GM19463 (cell line): ENCODE measurements at regions not wholly inside any gene's neighbourhood (a gene's known extent, or its start where the extent isn't known, plus 50 kb on each side); places are given as distances from the start of the nearest gene placed in this dataset.
"Not testable (repeated sequence)": the region's sequence is repeated elsewhere in the genome, so short reads cannot be mapped to it uniquely, and the experiment has no call there.

Experiments
- ATAC-seq: cut with Tn5 transposase; IDR thresholded peaks from one replicate; pipeline ENCODE4 v1.9.1; 2021; ENCODE audit warnings: mild to moderate bottlenecking, moderate library complexity; ENCODE audit not compliant: unreplicated experiment

GRCh38 chr13:61144301-61144700 is 271.3 kb downstream of the PCDH20 start:
- no peak for ATAC-seq

GRCh38 chr13:61142506-61142905 is 273.1 kb downstream of the PCDH20 start:
- no peak for ATAC-seq

GRCh38 chr13:61138857-61139256 is 276.8 kb downstream of the PCDH20 start:
- ATAC-seq: no peak

GRCh38 chr13:61136515-61136914 is 279.1 kb downstream of the PCDH20 start:
- ATAC-seq: no peak

- no peak for ATAC-seq
Observed at GRCh38 chr13:61136093-61136492, 279.6 kb downstream of the PCDH20 start.

DNA sequence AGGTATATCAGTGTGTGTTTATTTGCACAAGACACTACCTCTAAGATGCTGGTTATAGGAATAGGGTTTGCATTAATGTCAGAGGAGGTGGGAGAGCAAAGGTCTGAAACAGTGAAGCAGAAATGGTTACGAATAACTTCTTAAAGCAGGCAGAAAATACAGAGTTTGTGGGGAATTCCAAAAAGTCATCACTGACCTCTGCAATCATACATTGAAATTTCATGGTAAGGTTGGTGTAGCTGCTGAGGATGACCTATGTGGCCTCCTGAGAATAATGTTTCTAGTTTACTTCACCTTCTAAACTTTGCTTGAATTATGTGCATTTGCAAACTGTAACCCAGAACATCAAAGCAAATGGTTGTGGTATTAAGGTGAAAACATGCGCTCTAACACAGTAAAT is 280.1 kb downstream of the PCDH20 start:
- ATAC-seq: no peak

DNA sequence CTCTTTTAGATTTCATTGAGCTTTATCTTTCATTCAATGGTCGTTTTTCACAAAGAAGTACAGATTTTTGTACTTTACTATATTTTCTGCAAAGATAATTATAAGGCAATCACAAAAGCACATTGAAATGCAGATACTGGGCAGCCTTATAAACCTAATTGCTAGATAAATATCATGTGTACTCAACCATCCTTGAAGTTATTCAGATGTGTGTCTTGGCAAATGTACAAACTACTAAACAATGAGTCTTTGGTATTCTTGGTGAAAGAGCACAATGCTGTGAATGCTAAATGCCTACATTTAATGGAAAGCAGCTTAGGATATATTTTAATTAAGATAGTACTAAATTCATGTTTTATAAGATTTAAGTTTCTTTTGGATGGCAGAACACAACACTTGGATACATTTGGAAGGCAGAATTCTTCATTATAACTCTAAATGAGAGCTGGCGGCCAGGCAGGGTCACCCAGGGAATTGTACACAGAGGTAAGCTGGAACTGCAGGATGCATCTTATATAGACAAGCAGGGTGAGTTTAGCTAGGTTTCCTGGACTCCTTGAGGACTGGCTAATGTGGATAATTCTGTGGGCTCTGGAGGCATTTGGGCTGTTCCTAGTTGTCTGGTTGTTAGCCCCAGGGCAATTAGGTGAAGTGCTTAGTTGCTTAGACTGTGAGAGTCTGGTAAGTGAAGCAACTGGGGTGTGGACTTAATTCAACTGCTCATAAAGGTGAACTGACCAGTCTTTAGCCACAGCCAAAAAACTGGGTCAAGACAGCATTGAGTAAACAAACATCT is 286.6 kb downstream of the PCDH20 start:
- ATAC-seq: no peak

DNA sequence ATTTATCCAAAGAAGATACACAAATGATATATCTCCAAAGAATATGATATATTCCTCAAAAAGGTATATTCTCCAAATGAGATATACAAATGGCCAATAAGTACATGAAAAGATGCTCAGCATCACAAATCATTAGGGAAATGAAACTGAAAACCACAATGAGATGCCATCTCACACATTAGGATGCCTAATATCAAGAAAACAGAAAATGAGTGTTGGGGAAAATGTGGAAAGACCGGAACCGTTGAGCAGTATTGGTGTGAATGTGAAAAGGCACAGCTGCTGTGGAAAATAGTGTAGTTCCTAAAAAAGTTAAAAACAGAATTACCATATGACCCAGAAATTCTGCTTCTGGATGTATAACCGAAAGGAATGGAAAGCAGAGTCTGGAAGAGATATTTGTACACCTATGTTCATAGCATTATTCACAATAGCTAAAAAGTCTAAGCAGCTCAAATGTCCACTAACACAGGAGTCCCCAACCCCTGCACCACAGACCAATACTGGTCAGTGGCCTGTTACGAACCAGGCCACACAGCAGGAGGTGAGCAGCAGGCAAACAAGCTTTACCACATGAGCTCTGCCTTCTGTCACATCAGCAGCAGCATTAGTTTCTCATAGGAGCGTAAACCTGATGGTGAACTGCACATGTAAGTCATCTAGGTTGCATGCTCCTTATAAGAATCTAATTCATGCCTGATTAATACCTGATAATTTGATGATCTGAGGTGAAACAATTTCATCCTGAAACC is 291.9 kb downstream of the PCDH20 start:
- no peak for ATAC-seq

DNA sequence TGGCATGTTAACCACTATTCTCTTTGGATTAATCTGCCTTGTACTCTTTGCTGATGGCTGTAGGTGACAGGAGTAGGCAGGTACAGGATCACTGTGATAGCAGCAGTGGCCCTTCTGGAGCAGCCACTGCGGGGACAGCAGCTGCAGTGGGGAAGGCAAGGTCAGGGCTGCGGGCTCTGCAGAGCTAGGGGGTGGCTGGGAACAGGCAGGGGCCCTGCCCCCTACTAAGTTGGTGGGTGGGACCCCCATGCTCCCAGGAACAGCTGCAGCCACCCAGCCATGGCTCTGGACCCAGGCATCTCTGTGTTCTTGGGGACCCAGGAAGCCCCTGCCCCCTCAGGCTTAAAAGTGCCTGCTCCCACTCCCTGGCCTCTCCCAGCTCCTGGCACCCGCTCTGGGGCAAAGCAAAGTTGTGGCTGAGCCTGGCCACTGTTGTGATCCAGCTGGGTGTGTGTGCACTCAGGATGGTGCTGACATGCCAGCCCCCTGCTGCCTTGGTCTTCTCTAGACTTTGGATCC is 302.4 kb downstream of the PCDH20 start:
- ATAC-seq: no peak

GRCh38 chr13:61111529-61111928 is 304.1 kb downstream of the PCDH20 start:
- no peak for ATAC-seq

DNA sequence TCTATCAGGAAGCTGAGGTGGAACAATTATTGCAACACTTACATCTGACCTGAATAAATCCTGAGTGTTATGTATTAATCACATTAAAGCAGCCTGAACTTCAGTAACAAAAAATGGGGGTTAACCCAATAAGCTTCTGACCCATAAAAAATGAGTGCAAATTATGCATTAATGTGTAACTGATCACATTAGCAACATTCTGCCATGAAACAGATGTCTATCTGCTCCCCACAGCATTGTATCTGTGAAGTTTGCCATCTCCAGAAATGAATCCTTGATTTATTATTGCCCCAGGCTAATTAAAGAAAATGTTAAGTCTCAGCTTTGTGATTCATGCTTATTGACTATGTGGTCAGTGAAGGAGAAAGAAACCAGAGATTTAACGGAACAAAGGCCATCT is 304.9 kb downstream of the PCDH20 start:
- no peak for ATAC-seq

- ATAC-seq: no peak
Observed at GRCh38 chr13:61109741-61110140, 305.9 kb downstream of the PCDH20 start.

- ATAC-seq: no peak
Observed at GRCh38 chr13:61107989-61108388, 307.7 kb downstream of the PCDH20 start.

GRCh38 chr13:61095885-61096284 is 319.8 kb downstream of the PCDH20 start:
- no peak for ATAC-seq

DNA sequence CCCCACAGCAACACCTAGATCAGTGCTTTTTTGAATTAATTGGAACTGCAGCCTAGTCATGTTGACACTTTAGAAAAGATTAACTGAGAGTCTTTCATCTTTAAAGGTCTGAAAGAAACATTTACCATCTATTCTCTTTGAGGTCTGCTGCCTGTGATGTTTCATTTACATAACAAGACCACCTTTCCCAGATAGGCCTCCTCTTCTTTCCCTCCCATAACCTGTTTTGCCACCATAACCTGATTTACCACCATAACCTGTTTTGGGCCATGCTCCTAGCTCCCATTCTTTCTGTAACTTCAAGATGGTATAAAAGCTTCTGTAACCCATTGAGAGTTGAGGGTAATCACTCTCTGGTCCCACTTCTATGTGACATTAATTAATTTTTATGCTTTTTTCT is 320.8 kb downstream of the PCDH20 start:
- no peak for ATAC-seq

DNA sequence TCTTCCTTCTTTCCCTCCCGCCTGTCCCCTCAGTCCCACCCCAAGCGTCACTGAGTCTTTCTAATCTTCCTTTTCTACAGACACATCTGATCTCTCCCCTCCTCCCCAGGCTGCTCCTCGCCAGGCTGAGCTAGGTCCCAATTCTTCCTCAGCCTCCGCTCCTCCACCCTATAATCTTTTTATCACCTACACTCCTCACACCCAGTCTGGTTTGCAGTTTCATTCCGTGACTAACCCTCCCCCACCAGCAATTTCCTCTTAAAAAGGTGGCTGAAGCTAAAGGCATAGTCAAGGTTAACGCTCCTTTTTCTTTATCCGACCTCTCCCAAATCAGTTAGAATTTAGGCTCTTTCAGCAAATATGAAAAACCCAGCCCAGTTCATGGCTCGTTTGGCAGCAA is 325.8 kb downstream of the PCDH20 start:
- ATAC-seq: not testable (repeated sequence)

GRCh38 chr13:61086087-61086486 is 329.6 kb downstream of the PCDH20 start:
- no peak for ATAC-seq

- no peak for ATAC-seq
Observed at GRCh38 chr13:61084988-61085387, 330.7 kb downstream of the PCDH20 start.

GRCh38 chr13:61078976-61079770 is 336.5 kb downstream of the PCDH20 start:
- ATAC-seq: no peak

GRCh38 chr13:61052175-61052574 is 363.5 kb downstream of the PCDH20 start:
- no peak for ATAC-seq

GRCh38 chr13:61045251-61045650 is 370.4 kb downstream of the PCDH20 start:
- no peak for ATAC-seq
